H9 (cell line): ENCODE measurements at regions not wholly inside any gene's neighbourhood (a gene's known extent, or its start where the extent isn't known, plus 50 kb on each side); places are given as distances from the start of the nearest gene placed in this dataset.

Source experiments
- DNase-seq: peaks from one replicate; pipeline ENCODE4 v3.0.0-alpha.2; 2017
- H2AFZ ChIP-seq: one replicate; pipeline ENCODE4 v1.6.1; 2013; ENCODE audit warnings: mild to moderate bottlenecking, low read length, control low read depth, moderate library complexity
- H2AK5ac ChIP-seq: 2 replicates; pipeline ENCODE4 v1.6.1; 2013; ENCODE audit warnings: low read length, control low read depth, mixed read lengths; ENCODE audit not compliant: insufficient read length
- H2BK120ac ChIP-seq: one replicate; pipeline ENCODE4 v1.6.1; 2013; ENCODE audit warnings: low read depth, mild to moderate bottlenecking, low read length, control low read depth, inconsistent platforms; ENCODE audit not compliant: poor library complexity, severe bottlenecking
- H2BK12ac ChIP-seq: 2 replicates; pipeline ENCODE4 v1.6.1; 2013; ENCODE audit warnings: low read length, control low read depth, mixed read lengths, low read depth; ENCODE audit not compliant: insufficient read length
- H2BK15ac ChIP-seq: 2 replicates; pipeline ENCODE4 v1.6.1; 2013; ENCODE audit warnings: low read depth, low read length, control low read depth
- H2BK20ac ChIP-seq: one replicate; pipeline ENCODE4 v1.6.1; 2013; ENCODE audit warnings: low read depth, mild to moderate bottlenecking, low read length, control low read depth, inconsistent platforms; ENCODE audit not compliant: poor library complexity, severe bottlenecking
- H2BK5ac ChIP-seq: 2 replicates; pipeline ENCODE4 v1.6.1; 2013; ENCODE audit warnings: low read length, control low read depth, mixed read lengths; ENCODE audit not compliant: insufficient read length
- H3K14ac ChIP-seq: 2 replicates; pipeline ENCODE4 v1.6.1; 2013; ENCODE audit warnings: low read length, control low read depth; ENCODE audit not compliant: insufficient read depth
- H3K18ac ChIP-seq: 2 replicates; pipeline ENCODE4 v1.6.1; 2013; ENCODE audit warnings: low read depth, mild to moderate bottlenecking, mixed read lengths, low read length, control low read depth; ENCODE audit not compliant: insufficient read length
- H3K23ac ChIP-seq: 2 replicates; pipeline ENCODE4 v1.6.1; 2013; ENCODE audit warnings: low read length, control low read depth, mixed read lengths, low read depth; ENCODE audit not compliant: insufficient read length
- H3K23me2 ChIP-seq: 2 replicates; pipeline ENCODE4 v1.6.1; 2013; ENCODE audit warnings: low read depth, mild to moderate bottlenecking, mixed read lengths, low read length, control low read depth; ENCODE audit not compliant: insufficient read length, poor library complexity, severe bottlenecking
- H3K27ac ChIP-seq: 2 replicates; pipeline ENCODE4 v1.5.1; 2013; ENCODE audit warnings: low read length, control low read depth, mixed read lengths, low read depth; ENCODE audit not compliant: insufficient read length
- H3K27me3 ChIP-seq: 2 replicates; pipeline ENCODE4 v1.6.1; 2013; ENCODE audit warnings: low read length, control low read depth, inconsistent platforms; ENCODE audit not compliant: insufficient read depth
- H3K4ac ChIP-seq: 2 replicates; pipeline ENCODE4 v1.6.1; 2013; ENCODE audit warnings: low read depth, mild to moderate bottlenecking, control low read depth, inconsistent platforms, low read length, moderate library complexity
- H3K4me1 ChIP-seq: 2 replicates; pipeline ENCODE4 v1.6.1; 2013; ENCODE audit warnings: low read length, control low read depth, inconsistent platforms; ENCODE audit not compliant: insufficient read depth
- H3K4me2 ChIP-seq: 2 replicates; pipeline ENCODE4 v1.6.1; 2013; ENCODE audit warnings: low read length, control low read depth, mixed read lengths; ENCODE audit not compliant: insufficient read length, insufficient read depth
- H3K56ac ChIP-seq: 2 replicates; pipeline ENCODE4 v1.6.1; 2013; ENCODE audit warnings: low read depth, mild to moderate bottlenecking, mixed read lengths, low read length, control low read depth; ENCODE audit not compliant: insufficient read length
- H3K79me1 ChIP-seq: 2 replicates; pipeline ENCODE4 v1.6.1; 2013; ENCODE audit warnings: low read depth, mild to moderate bottlenecking, moderate library complexity, low read length, control low read depth, inconsistent platforms; ENCODE audit not compliant: insufficient read depth, poor library complexity, severe bottlenecking
- H3K79me2 ChIP-seq: 2 replicates; pipeline ENCODE4 v1.6.1; 2013; ENCODE audit warnings: low read length, control low read depth, inconsistent platforms; ENCODE audit not compliant: insufficient read depth
- H3K9ac ChIP-seq: 2 replicates; pipeline ENCODE4 v1.6.1; 2013; ENCODE audit warnings: low read length, control low read depth, mixed read lengths; ENCODE audit not compliant: insufficient read length; ENCODE audit errors: extremely low read depth
- H3K9me3 ChIP-seq: one replicate; pipeline ENCODE4 v1.6.1; 2013; ENCODE audit warnings: low read depth, low read length, inconsistent platforms; ENCODE audit not compliant: control insufficient read depth
- H3T11ph ChIP-seq: one replicate; pipeline ENCODE4 v1.6.1; 2013; ENCODE audit warnings: mild to moderate bottlenecking, low read length, control low read depth, inconsistent platforms
- H4K20me1 ChIP-seq: one replicate; pipeline ENCODE4 v1.6.1; 2013; ENCODE audit not compliant: control insufficient read depth, insufficient read length, insufficient read depth
- H4K5ac ChIP-seq: 2 replicates; pipeline ENCODE4 v1.6.1; 2013; ENCODE audit warnings: low read depth, mild to moderate bottlenecking, mixed read lengths, low read length, control low read depth; ENCODE audit not compliant: insufficient read length
- H4K8ac ChIP-seq: replicated peaks from 2 replicates; pipeline ENCODE4 v1.6.1; 2013; ENCODE audit warnings: low read length, control low read depth, mixed read lengths, low read depth; ENCODE audit not compliant: insufficient read length
- H4K91ac ChIP-seq: 2 replicates; pipeline ENCODE4 v1.6.1; 2013; ENCODE audit warnings: low read depth, mild to moderate bottlenecking, moderate library complexity, mixed read lengths, low read length, control low read depth; ENCODE audit not compliant: insufficient read length
- H3K27ac Mint-ChIP-seq, 3 experiments: 2 replicates in 2 of 3; 3 replicates in 1 of 3; pipeline ENCODE4 v1.8.0; 2020 to 2021; ENCODE audit warnings: mixed read lengths in 3 of 3, mild to moderate bottlenecking in 1 of 3, moderate library complexity in 1 of 3
- H3K27me3 Mint-ChIP-seq: 2 replicates; pipeline ENCODE4 v1.8.0; 2021; ENCODE audit warnings: low read depth, mild to moderate bottlenecking, moderate library complexity, mixed read lengths
- H3K36me3 Mint-ChIP-seq, 3 experiments: 2 replicates in 2 of 3; 3 replicates in 1 of 3; pipeline ENCODE4 v1.8.0; 2020 to 2021; ENCODE audit warnings: low read depth in 3 of 3, mixed read lengths in 3 of 3; ENCODE audit not compliant: insufficient read depth in 1 of 3
- H3K4me1 Mint-ChIP-seq, 2 experiments: 2 replicates each; pipeline ENCODE4 v1.8.0; 2020; ENCODE audit warnings: mixed read lengths in 2 of 2
- H3K4me3 Mint-ChIP-seq, 2 experiments: 2 replicates in 1 of 2; 3 replicates in 1 of 2; pipeline ENCODE4 v1.8.0; 2020 to 2021; ENCODE audit warnings: mild to moderate bottlenecking in 2 of 2, mixed read lengths in 2 of 2, moderate library complexity in 1 of 2
- H3K9me3 Mint-ChIP-seq, 2 experiments: 2 replicates in 1 of 2; 3 replicates in 1 of 2; pipeline ENCODE4 v1.8.0; 2020; ENCODE audit warnings: mild to moderate bottlenecking in 2 of 2, mixed read lengths in 2 of 2, moderate library complexity in 1 of 2
- WGBS: extraction: QIAGEN DNeasy Blood & Tissue Kit; methylation state at CpG from one replicate; pipeline ENCODE4 v1.1.7; 2013; ENCODE audit warnings: missing lambda C conversion rate, low lambda C conversion rate, mixed read lengths; ENCODE audit not compliant: insufficient read length; ENCODE audit errors: extremely low coverage; 5-methylcytosine and 5-hydroxymethylcytosine counted together
- TF ChIP-seq, protein P1 (sequence below): fragments of 200-600 bp; sonication (generic); conservative IDR thresholded peaks from 3 replicates; pipeline ENCODE4 v1.8.0; 2021; ENCODE audit warnings: antibody characterized with exemption, mild to moderate bottlenecking

- no peaks in the 10 kb centered on the region; the same call in 1 of the 2 replicates for H3K27me3 Mint-ChIP-seq
- H2BK12ac ChIP-seq: no peak overlapping the region
- no peak overlapping the region for H3K14ac ChIP-seq
- no peaks in the 10 kb centered on the region for H3K36me3 Mint-ChIP-seq
- H3K27me3 ChIP-seq: no peaks in the 10 kb centered on the region; the same call in 1 of the 2 replicates
- H2BK20ac ChIP-seq: no peak overlapping the region
- TF ChIP-seq, protein P1, sequence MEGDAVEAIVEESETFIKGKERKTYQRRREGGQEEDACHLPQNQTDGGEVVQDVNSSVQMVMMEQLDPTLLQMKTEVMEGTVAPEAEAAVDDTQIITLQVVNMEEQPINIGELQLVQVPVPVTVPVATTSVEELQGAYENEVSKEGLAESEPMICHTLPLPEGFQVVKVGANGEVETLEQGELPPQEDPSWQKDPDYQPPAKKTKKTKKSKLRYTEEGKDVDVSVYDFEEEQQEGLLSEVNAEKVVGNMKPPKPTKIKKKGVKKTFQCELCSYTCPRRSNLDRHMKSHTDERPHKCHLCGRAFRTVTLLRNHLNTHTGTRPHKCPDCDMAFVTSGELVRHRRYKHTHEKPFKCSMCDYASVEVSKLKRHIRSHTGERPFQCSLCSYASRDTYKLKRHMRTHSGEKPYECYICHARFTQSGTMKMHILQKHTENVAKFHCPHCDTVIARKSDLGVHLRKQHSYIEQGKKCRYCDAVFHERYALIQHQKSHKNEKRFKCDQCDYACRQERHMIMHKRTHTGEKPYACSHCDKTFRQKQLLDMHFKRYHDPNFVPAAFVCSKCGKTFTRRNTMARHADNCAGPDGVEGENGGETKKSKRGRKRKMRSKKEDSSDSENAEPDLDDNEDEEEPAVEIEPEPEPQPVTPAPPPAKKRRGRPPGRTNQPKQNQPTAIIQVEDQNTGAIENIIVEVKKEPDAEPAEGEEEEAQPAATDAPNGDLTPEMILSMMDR: no peak
- no peak overlapping the region for H3K4ac ChIP-seq
- H3K27ac ChIP-seq: no peak overlapping the region
- no peak overlapping the region for H3K4me2 ChIP-seq
- H3K79me1 ChIP-seq: no peaks in the 10 kb centered on the region
- no peaks in the 10 kb centered on the region for H4K20me1 ChIP-seq
- H2AFZ ChIP-seq: no peak overlapping the region
- H3K18ac ChIP-seq: no peak overlapping the region
- H3K4me1 Mint-ChIP-seq: peaks cover 11 to 12% of the 10 kb centered on the region in 2 experiments
- no peak overlapping the region for H3K4me3 Mint-ChIP-seq
- H3K27ac Mint-ChIP-seq: no peak overlapping the region
- H3K23ac ChIP-seq: no peak overlapping the region
- no peak overlapping the region for H4K5ac ChIP-seq
- no peak overlapping the region for H2BK15ac ChIP-seq
- no peak overlapping the region for H2AK5ac ChIP-seq
- H3K9me3 ChIP-seq: no peaks in the 10 kb centered on the region
- DNase-seq: no peak
- H4K91ac ChIP-seq: no peak overlapping the region
- H3K79me2 ChIP-seq: no peaks in the 10 kb centered on the region
- no peak overlapping the region for H2BK120ac ChIP-seq
- H2BK5ac ChIP-seq: no peak overlapping the region
- H3K56ac ChIP-seq: no peak overlapping the region
- H4K8ac ChIP-seq: no peak overlapping the region
- H3K9ac ChIP-seq: no peak overlapping the region
- no peaks in the 10 kb centered on the region; the same call in 1 of the 2 replicates for H3K4me1 ChIP-seq
- no peak overlapping the region for H3T11ph ChIP-seq
- H3K23me2 ChIP-seq: no peaks in the 10 kb centered on the region
- H3K9me3 Mint-ChIP-seq: no peaks in the 10 kb centered on the region
- WGBS: no CpG with 5 or more reads among the region's 2 CpGs
These were observed 76.4 kb upstream of the RPS23 start for GRCh38 chr5:82354543-82354942.
